ENCODE measurements at regions not wholly inside any gene's neighbourhood (a gene's known extent, or its start where the extent isn't known, plus 50 kb on each side); places are given as distances from the start of the nearest gene placed in this dataset.

DNA sequence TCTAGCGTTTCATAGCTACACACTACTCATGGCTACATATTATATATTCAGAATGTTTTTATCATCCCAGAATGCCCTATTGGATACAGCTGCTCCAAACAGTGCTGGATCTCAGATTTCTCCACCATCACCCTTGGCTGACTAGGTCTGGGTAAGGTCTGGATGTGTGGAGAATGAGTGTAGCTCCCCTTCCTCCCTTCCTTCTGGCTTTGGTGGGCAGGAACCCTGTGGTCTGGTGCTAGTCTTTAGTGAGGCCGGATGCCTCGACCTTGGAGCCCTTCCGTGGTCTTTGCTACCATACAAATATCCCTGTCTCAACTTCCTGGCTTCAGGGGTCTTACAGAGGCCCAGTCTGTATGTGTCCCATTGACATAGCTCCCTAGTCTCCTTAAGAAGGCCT, 52.1 kb upstream of the KDR start:
- TF ChIP-seq CTCF (optimal IDR thresholded peaks at IDR 0.05 in 1 of 3, IDR thresholded peaks at IDR 0.05 in 1 of 3, conservative IDR thresholded peaks at IDR 0.05 in 1 of 3; ENCODE audit: extremely low read depth in 1 of 3, insufficient read depth in 2 of 3, low read length in 3 of 3): no peak
- TF ChIP-seq EZH2 (IDR thresholded peaks at IDR 0.05; ENCODE audit: low read length): no peak

Measured in keratinocyte (primary cell).